HG03103 (cell line): ENCODE measurements at regions not wholly inside any gene's neighbourhood (a gene's known extent, or its start where the extent isn't known, plus 50 kb on each side); places are given as distances from the start of the nearest gene placed in this dataset.
"Not testable (repeated sequence)": the region's sequence is repeated elsewhere in the genome, so short reads cannot be mapped to it uniquely, and the experiment has no call there.

ENCODE experiments used
- ATAC-seq: cut with Tn5 transposase; IDR thresholded peaks from one replicate; pipeline ENCODE4 v1.9.1; 2021; ENCODE audit warnings: low read depth; ENCODE audit not compliant: unreplicated experiment

DNA sequence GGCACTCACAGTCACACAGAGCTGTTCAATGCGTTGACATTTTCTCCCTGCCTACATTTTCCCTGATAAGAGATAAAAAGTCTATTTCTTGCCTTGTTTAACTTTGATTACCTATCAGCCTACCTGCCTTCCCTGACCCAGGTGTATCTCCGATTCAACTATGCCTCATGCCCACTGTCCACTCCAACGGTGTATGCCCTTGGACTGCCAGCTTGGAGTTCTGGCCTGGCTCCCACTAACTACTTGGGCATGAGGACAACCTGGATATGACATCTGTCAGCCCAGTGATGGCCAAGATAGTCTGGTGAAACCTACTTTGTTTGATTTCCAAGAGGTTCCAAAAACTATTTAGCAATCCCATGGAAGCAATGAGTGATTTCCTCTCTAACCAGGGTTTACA is 93.0 kb upstream of the PELI2 start:
- ATAC-seq, result no peak

DNA sequence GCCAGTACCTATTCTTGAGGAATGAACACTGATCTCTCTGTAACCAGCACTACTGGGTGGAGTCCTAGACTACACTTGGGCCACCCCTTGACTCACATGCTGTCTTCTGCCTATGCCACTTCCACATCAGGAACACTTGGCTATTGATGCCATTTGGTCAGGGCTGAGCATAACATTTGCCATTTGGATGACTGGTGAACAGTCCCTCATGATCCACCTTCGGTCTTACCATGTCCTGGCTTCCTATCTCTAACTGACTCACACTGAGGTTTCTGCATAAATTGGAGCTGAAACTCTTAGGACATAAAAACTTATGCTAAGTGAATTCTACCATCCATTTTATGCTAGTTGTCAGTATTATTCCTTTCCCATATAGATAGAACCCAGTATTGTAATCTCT is 91.7 kb upstream of the PELI2 start:
- no peak for ATAC-seq

DNA sequence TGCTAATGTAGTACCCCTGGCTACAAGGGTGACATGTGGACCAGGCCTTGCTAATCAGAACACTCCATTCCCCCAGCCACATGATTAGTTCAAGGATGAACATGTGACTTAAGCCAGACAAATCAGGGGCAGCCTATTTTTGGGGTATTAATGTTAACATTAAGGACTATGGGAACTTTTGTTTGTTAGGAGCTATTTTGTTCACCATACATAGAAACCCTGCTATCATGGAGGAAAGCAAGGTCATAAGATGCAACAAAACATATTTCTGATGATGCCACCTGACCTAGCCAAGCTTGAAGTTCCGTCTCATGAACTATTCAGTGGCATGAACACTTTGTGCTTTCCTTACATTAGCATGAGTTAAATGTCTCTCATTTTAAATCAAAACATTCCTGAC is 90.8 kb upstream of the PELI2 start:
- ATAC-seq, result no peak

DNA sequence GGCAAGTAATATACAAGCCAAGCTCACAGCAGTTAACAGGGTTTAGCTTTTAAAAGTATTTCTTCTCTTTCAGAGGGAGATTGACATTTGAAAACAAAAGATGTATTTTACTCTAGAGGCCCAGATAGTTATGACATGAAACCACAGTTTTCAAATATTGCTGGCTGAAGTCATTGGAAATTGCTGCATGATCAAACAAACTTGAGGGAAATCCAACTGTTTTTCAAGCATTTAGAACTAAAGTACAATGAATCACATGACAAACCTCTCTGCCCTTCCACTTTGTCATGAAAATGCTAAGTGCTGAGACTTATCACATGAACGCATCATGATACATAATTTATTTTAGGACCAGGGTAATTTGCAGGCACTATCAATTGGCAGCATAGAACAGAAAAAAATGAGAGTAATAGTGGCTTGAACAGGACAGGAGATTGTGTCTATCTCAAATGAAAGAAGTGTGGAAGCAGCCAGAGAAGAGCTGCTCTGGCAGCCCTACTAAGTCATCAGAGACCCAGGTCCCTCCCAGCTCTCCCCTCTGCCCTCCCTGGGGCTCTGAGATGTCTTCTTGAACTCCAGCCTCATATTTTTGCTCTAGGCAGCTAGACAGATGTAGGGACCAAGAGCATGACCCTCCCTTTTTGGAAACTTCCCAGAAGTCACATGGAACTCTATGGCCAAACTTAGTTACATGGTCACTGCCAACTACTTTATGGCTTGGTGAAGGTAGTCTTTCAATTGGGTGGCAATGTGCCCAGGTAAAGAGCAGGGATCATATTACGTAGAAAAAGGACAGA is 90.1 kb upstream of the PELI2 start:
- ATAC-seq, result no peak

DNA sequence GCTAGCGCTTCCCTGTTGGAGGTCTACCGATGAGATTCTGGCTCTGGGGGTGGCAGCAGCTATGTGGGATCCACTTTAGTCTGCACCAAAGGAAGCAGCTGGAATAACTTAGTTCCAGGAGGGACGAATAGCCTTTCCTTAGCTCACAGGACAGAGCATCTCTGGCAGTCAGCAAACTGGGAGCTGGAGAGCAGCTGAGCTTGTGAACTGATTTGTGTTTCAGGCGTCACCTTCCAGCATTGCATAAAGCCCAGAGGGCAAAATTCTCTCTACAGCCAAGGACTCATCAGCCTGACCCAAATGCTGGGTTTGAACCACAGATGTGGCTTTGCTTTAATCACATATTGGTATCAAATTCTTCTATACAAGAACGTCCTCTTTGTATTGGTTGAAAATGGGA is 81.9 kb upstream of the PELI2 start:
- ATAC-seq, result no peak

DNA sequence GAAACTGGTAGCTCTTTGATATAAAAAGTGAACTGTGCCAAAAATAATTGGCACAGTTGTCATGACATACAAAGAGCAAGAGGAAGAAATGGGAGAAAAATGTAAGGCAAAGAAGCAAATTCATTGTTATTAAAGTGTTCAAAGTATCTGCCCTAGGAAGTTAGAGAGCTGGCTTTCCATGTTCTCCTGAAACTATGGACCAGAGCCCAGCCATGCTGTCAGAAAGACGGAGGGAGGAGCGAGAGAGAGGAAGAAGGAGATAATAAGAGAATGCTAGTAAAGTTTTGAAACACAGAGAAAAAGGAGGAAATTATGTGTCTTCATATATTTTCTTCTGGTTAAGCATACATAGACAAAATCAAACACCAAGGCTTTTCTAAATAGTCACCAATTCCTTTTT is 78.1 kb upstream of the PELI2 start:
- ATAC-seq, result no peak

DNA sequence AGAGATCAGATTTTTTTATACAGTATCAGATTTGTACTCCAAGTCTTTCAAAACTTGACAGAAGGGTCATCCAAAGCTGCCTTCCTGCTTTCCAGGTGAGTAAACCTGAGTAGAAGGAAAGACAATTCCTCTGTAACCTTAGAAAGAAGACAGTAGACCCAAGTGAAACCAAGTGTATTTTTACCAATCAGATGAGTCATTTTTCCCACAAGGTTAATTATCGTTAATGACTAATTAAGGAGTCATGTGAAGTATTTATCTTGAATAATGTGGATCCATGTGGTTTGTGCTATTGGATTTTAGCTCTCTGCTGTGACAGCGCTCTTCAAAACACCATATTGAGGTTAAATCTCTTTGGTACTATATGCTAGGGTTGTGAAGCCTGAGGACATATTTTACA is 74.0 kb upstream of the PELI2 start:
- no peak for ATAC-seq

DNA sequence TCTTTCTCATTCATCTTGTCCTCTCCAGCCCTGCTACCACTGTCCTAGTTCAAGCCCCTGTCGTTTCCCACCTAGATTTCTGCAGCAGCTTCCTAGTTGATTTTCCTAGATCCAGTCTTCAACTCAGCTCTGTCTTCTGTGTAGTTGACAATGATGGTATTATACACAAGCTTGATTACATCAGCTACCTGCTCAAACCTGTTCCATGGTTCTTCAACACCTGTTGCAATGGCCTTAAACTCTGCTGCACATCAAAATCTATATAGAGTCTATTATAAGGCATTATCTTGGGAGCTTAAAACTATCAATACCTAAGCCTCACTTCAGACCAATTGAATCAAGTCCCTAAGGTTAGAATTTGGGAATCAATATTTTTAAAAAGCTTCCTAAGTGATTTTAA is 71.7 kb upstream of the PELI2 start:
- no peak for ATAC-seq

DNA sequence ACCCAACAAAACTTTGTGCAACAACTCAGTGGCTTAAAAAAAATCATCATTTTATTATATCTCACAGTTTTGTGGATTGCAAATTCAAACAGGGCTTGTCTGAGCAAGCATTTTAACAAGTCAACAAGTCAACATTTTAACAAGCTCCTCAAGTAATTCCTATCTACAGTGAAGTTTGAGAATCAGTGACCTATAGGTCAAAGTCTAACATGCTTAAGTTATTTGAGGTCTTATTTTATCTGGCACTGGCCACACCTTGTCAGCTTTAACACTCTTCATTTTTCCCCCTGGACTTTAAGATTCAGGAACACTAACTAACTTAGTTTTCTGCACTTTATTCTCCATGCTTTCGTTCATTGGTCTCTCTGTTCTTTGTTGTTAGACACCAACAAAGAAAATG is 71.2 kb upstream of the PELI2 start:
- no peak for ATAC-seq

DNA sequence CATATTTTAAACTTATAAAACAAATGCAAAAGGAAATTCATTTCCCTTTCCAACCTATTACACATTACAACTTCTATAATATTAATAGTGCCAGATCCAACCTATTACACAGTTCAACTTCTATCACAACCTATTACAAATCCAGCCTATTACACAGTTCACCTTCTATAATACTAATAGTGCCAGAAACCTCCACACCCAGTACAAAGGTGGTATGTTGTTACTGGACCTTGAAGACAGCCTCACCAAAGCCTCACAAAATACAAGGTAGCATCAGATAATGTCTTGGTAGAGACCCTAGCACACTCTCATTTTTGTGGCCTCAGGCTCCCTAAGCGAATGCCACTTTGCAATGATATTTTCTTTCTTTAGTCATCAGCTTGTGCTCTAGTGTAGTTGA is 68.7 kb upstream of the PELI2 start:
- ATAC-seq, result no peak

DNA sequence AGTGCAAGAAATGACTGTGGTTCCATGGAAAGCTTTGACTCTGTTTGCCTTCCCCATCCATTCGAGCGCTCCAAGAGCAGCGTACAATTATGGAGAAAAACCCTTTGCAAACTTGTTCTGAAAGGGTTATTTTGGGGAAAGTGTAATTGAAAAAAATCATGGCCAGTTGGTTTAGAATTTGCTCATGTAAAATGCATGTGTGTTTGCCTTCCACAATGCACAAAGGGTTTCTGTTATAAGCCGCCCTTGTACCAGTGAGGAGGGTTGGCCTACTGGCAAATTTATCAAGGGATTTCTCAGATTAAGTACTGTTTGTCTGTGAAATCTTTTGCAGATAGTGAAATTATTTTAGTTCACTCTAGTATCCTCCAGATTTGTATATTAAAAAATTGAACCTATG is 62.7 kb upstream of the PELI2 start:
- ATAC-seq, result no peak

DNA sequence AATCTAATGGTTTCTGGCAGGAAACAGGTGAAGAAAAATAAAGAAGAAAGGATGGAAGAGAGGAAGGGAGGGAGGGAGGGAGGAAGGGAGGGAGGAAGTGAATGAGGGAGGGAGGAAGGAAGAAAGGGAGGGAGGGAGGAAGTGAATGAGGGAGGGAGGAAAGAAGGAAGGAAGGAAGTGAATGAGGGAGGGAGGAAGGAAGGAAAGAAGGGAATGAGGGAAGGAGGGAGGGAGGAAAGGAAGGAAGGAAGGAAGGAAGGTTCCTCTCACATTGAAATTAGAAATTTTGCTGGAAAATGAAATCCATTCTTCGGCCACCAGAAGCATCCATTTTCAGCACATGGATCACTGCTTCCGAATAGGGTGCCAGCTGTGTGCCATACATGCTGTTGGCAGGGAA is 62.2 kb upstream of the PELI2 start:
- ATAC-seq, result no peak

DNA sequence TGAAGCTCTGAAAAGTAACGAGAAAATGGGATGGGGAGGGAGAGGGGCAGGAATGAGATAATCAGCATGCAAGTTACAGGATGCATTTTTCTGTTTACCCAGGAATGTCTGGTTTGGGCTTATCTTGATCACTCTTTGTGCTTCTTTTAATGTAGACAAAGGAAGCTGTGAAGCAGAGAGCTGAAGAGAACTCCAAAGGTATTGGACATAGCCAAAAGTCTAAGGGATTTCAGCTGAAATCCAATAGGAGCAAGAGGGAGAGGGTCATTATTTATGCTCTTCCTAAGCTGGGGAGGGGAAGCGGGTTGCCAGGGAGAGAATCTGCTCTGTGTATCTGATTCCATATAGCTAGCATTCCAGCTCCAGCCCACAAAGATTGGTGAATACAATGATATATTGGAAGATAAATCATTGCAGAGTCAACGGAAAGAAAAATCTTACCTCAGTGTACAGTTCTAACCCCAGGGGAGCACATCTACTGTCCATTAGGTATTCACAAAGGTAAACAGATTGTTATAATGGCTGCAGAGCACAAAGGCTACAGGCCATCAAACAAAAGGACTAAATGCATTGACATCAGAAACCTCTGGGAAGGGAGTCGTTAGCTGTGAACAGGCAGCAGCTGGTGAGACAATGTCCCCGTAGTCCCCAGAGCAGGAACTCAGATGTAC is 61.0 kb upstream of the PELI2 start:
- ATAC-seq, result no peak

DNA sequence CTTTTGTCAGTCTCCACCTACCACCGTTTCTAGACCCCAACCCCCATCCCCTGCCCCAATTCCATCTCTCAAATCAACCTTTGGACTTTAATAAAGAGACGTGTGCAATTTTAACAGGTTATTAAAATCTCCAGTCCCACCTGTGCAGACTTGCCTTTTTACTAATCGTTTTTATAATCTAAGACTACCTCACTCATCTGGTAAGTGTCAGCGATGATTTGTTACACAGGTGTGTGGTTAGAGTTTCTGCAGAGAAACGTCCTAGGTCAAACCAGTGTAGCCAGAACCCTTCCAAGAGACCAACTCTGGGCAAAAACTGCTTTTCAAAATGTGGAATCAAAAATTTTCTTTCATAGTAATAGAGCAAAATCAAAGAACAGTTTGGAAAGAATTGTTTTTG is 60.4 kb upstream of the PELI2 start:
- ATAC-seq, result no peak

DNA sequence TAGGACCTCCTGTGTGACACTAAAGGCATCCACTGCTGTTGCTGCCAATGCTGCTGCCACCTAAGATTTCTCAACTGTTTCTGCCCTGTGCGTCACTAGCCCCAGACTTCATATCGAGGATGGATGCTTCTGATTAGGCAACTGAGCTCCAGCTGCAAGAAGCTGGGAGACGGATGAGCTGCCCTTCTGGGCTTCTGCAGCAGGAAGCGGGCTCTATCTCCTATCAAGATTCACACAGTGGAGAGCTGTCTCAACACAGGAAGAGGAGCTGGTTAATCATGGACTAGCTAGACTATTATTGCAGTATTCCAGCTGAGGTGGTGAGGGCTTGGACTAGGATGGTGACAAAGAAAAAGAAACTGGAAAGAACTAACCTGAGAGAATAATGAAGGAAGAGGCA is 59.2 kb upstream of the PELI2 start:
- ATAC-seq, result no peak

DNA sequence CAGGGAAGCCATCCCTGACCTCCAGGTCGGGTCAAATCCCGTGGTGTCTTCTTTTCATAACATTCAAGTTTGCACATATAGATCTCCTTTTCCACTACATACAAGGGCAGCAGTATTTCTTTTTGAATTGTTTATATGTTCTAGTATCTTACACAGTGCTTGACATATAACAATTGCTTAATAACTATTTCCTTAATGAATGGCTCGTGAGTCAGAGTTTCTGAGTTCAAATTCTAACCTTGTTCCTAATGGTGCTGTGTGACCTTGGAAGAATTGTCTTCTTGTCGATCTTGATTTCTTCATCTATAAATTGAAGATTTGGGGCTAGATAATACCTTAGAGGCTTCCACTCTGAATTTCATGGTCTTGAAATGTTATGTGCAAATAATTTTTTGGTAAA is 57.2 kb upstream of the PELI2 start:
- ATAC-seq, result no peak

DNA sequence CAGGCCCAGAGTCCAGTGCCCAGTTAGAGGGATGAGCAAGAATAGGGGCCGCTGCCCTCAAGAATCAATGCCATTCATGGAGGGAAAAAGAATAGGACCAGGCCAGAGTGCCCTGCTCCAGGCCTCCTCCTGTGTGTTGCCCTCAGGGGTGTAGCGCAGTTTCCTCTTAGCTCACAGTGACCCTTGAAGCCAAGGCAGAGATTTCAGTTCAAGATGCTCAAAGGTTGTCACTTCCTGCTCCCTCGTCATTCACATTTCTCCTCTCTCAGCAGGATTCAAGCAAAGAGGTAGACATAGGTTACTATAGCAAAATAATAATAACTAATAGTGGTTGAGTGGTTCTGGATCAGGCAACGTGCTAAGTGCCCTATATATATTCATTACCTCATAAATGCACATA is 55.1 kb upstream of the PELI2 start:
- ATAC-seq, result no peak

DNA sequence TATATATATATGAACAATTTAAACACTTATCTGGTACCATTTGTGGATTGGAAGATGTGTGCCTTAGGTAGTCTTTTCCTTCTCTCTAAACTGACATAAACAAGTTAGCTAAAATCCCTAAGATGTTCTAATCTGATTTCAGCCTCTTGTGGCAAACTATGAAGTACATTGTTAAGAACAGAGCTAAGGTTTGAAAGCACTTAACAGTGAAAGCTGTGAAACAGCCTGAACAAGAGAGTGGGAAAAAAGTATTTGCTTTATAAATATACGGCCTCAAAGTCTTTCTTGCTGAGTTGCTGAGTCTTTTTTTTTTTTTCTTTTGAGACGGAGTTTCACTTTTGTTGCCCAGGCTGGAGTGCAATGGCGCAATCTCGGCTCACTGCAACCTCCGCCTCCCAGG is 53.7 kb upstream of the PELI2 start:
- ATAC-seq, result no peak

DNA sequence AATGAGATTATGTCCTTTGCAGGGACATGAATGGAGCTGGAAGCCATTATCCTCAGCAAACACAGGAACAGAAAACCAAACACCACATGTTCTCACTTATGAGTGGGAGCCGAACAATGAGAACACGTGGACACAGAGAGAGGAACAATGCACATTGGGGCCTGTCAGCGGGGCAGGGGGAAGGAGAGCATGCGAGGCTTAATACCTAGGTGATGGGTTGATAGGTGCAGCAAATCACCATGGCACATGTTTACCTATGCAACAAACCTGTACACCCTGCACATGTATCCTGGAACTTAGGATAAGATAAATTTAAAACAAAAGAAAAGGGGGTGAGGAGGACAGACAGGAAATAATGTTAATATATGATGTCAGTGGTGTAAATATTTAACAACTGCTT is 53.0 kb upstream of the PELI2 start:
- ATAC-seq, result not testable (repeated sequence)

DNA sequence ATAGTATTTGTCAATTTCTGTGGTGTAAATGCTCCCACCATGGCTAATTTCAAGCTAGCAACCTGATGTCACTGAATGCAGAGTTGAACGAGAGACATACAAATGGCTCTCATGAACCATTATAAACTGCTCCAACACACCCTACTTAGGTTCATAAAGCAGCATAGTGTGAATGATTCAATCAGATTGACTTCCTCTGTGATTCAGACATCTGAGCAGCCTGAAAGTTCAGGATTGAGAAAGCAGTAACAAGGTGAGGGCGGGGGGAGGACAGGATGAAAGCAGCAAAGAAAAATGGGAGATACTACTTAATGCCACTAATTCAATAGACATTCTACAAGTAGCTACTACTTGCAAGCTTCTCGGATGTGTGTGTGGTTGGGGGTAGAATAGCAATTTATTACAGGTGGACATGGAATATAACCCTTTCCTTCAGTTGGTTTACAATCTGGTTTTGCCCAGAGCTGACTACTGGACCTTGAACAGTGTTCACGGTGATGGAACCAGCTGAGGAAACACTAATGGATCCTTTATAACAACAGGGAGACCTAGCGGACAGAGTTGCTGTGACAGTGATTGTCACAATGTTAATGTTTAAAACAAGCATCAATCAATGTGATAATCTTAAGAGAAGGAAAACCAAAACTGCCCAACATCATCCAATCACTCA is 52.5 kb upstream of the PELI2 start:
- no peak for ATAC-seq
